ENCODE measurements at regions not wholly inside any gene's neighbourhood (a gene's known extent, or its start where the extent isn't known, plus 50 kb on each side); places are given as distances from the start of the nearest gene placed in this dataset.

GRCh38 chr7:118080947-118081346 is 103.0 kb upstream of the LSM8 start:
- DNase-seq (ENCODE audit: low read depth), result peak; percentile 88

GRCh38 chr7:118082506-118082905 is 101.5 kb upstream of the LSM8 start:
- DNase-seq (ENCODE audit: low read depth), result peak; percentile 11

- no peak for DNase-seq (ENCODE audit: low read depth)
These were observed 99.0 kb upstream of the LSM8 start for GRCh38 chr7:118085000-118085399.

- DNase-seq (ENCODE audit: low read depth), result no peak
These were observed 96.8 kb upstream of the LSM8 start for GRCh38 chr7:118087126-118087525.

- no peak for DNase-seq (ENCODE audit: low read depth)
These were observed 89.9 kb upstream of the LSM8 start for GRCh38 chr7:118094044-118094443.

- DNase-seq (ENCODE audit: low read depth), result peak; percentile 40
These were observed 79.0 kb upstream of the LSM8 start for GRCh38 chr7:118104812-118105441.

- no peak for DNase-seq (ENCODE audit: low read depth)
These were observed 74.4 kb upstream of the LSM8 start for GRCh38 chr7:118109607-118110006.

GRCh38 chr7:118110178-118110925 is 73.6 kb upstream of the LSM8 start:
- no peak for DNase-seq (ENCODE audit: low read depth)

GRCh38 chr7:118111347-118111746 is 72.6 kb upstream of the LSM8 start:
- no peak for DNase-seq (ENCODE audit: low read depth)

GRCh38 chr7:118114175-118114574 is 69.8 kb upstream of the LSM8 start:
- no peak for DNase-seq (ENCODE audit: low read depth)

GRCh38 chr7:118129041-118129795 is 54.7 kb upstream of the LSM8 start:
- no peak for DNase-seq (ENCODE audit: low read depth)

- DNase-seq (ENCODE audit: low read depth), result no peak
These were observed 51.2 kb upstream of the LSM8 start for GRCh38 chr7:118132764-118133163.
